ENCODE measurements at regions not wholly inside any gene's neighbourhood (a gene's known extent, or its start where the extent isn't known, plus 50 kb on each side); places are given as distances from the start of the nearest gene placed in this dataset.

- Histone ChIP-seq H3K27ac (no peak overlapping the region), H3K4me1 (ENCODE audit: control insufficient read depth in 1 of 2, low read depth in 2 of 2) (no peaks in the 10 kb centered on the region), H3K4me3 (no peak overlapping the region), H3K27me3 (replicated peaks; ENCODE audit: insufficient read depth) (no peaks in the 10 kb centered on the region), H3K36me3 (no peaks in the 10 kb centered on the region), H3K9me3 (no peaks in the 10 kb centered on the region)
- TF ChIP-seq CTCF (IDR thresholded peaks at IDR 0.05): no peak
- ATAC-seq (ENCODE audit: insufficient number of reproducible peaks, low FRiP score, low read depth) (no peak), DNase-seq (ENCODE audit: low spot score) (no peak)
Measured at GRCh38 chr15:79592126-79592525, 160.0 kb downstream of the MINAR1 start.

GRCh38 chr15:79593119-79593869, 161.2 kb downstream of the MINAR1 start:
- Histone ChIP-seq H3K27me3 (replicated peaks; ENCODE audit: insufficient read depth) (no peaks in the 10 kb centered on the region), H3K36me3 (no peaks in the 10 kb centered on the region), H3K4me1 (ENCODE audit: control insufficient read depth in 1 of 2, low read depth in 2 of 2) (no peaks in the 10 kb centered on the region), H3K27ac (no peak overlapping the region), H3K9me3 (no peaks in the 10 kb centered on the region), H3K4me3 (no peak overlapping the region)
- no peak for ATAC-seq (ENCODE audit: insufficient number of reproducible peaks, low FRiP score, low read depth)
- DNase-seq (ENCODE audit: low spot score): no peak
- no peak for TF ChIP-seq CTCF (IDR thresholded peaks at IDR 0.05)

- DNase-seq (ENCODE audit: low spot score) (no peak), ATAC-seq (ENCODE audit: insufficient number of reproducible peaks, low FRiP score, low read depth) (no peak)
- Histone ChIP-seq H3K4me1 (ENCODE audit: control insufficient read depth in 1 of 2, low read depth in 2 of 2) (no peaks in the 10 kb centered on the region), H3K4me3 (no peak overlapping the region), H3K36me3 (no peaks in the 10 kb centered on the region), H3K9me3 (no peaks in the 10 kb centered on the region), H3K27me3 (replicated peaks; ENCODE audit: insufficient read depth) (no peaks in the 10 kb centered on the region), H3K27ac (no peak overlapping the region)
- TF ChIP-seq CTCF (IDR thresholded peaks at IDR 0.05): no peak
Measured at GRCh38 chr15:79595306-79595705, 163.2 kb downstream of the MINAR1 start.

GRCh38 chr15:79595995-79596622, 164.0 kb downstream of the MINAR1 start:
- Histone ChIP-seq H3K4me1 (ENCODE audit: control insufficient read depth in 1 of 2, low read depth in 2 of 2) (no peaks in the 10 kb centered on the region), H3K9me3 (no peaks in the 10 kb centered on the region), H3K4me3 (no peak overlapping the region), H3K36me3 (no peaks in the 10 kb centered on the region), H3K27me3 (replicated peaks; ENCODE audit: insufficient read depth) (no peaks in the 10 kb centered on the region), H3K27ac (no peak overlapping the region)
- ATAC-seq (ENCODE audit: insufficient number of reproducible peaks, low FRiP score, low read depth) (no peak), DNase-seq (ENCODE audit: low spot score) (no peak)
- TF ChIP-seq CTCF (IDR thresholded peaks at IDR 0.05): peak; percentile 44

- Histone ChIP-seq H3K4me1 (ENCODE audit: control insufficient read depth in 1 of 2, low read depth in 2 of 2) (no peaks in the 10 kb centered on the region), H3K36me3 (no peaks in the 10 kb centered on the region), H3K27ac (no peak overlapping the region), H3K4me3 (no peak overlapping the region), H3K27me3 (replicated peaks; ENCODE audit: insufficient read depth) (no peaks in the 10 kb centered on the region), H3K9me3 (no peaks in the 10 kb centered on the region)
- no peak for ATAC-seq (ENCODE audit: insufficient number of reproducible peaks, low FRiP score, low read depth)
- DNase-seq (ENCODE audit: low spot score): no peak
- no peak for TF ChIP-seq CTCF (IDR thresholded peaks at IDR 0.05)
Measured at GRCh38 chr15:79598639-79599038, 166.5 kb downstream of the MINAR1 start.
